Lower leg skin (tissue), 4 donors: ENCODE measurements at regions not wholly inside any gene's neighbourhood (a gene's known extent, or its start where the extent isn't known, plus 50 kb on each side); places are given as distances from the start of the nearest gene placed in this dataset.

ENCODE experiments used
- DNase-seq, 2 donors: peaks; one replicate each; pipeline ENCODE4 v3.0.0-alpha.2; 2019; ENCODE audit warnings: low spot score in 2 of 2
- H3K4me3 ChIP-seq: fragments of 200-600 bp; sonication (generic); 2 replicates; pipeline ENCODE4 v1.5.1; 2017; ENCODE audit warnings: mild to moderate bottlenecking, low read depth; ENCODE audit not compliant: poor library complexity, severe bottlenecking
- CTCF ChIP-seq, 3 donors: fragments of 450-650 bp; IDR thresholded peaks; one replicate each; pipeline ENCODE4 v1.5.1; 2016; ENCODE audit warnings: antibody characterized with exemption in 3 of 3, mild to moderate bottlenecking in 3 of 3, moderate library complexity in 2 of 3
- POLR2A ChIP-seq, 2 donors: fragments of 450-650 bp; IDR thresholded peaks; one replicate each; pipeline ENCODE4 v1.6.1; 2016 to 2017; ENCODE audit warnings: antibody characterized with exemption in 2 of 2, mild to moderate bottlenecking in 1 of 2, moderate library complexity in 1 of 2
- WGBS, 2 donors: methylation state at CpG; one replicate each; pipeline ENCODE4 v1.1.5; 2018; 5-methylcytosine and 5-hydroxymethylcytosine counted together
- intact Hi-C: fragments of 100-400 bp; cut with DNase I; formaldehyde crosslinking; loops from one replicate; pipeline ENCODE4 v1.15.0; 2023; ENCODE audit warnings: low total_unique reads

- no peak for DNase-seq
- intact Hi-C loops: no loop called here
- TF ChIP-seq POLR2A (IDR thresholded peaks at IDR 0.05) (no peak), CTCF (IDR thresholded peaks at IDR 0.05) (no peak)
- WGBS, 2 donors: 74 to 86% methylated on average over 1 of the region's 1 CpG
- no peak overlapping the region for H3K4me3 ChIP-seq
These were observed 464.9 kb upstream of the NWD2 start for GRCh38 chr4:36779601-36780000.

GRCh38 chr4:36785973-36786372 is 458.6 kb upstream of the NWD2 start:
- no peak overlapping the region for H3K4me3 ChIP-seq
- DNase-seq: no peak
- 53 to 63% methylated on average over 3 of the region's 3 CpGs for WGBS, 2 donors
- TF ChIP-seq POLR2A (IDR thresholded peaks at IDR 0.05) (no peak), CTCF (IDR thresholded peaks at IDR 0.05) (no peak)
- intact Hi-C loops: no loop called here

GRCh38 chr4:36786519-36786918 is 458.0 kb upstream of the NWD2 start:
- no peak overlapping the region for H3K4me3 ChIP-seq
- 71 to 77% methylated on average over 2 of the region's 2 CpGs for WGBS, 2 donors

GRCh38 chr4:36794716-36795115 is 449.8 kb upstream of the NWD2 start:
- no peak for DNase-seq
- intact Hi-C loops: no loop called here

More at GRCh38 chr4:36786519-36786918, 458.0 kb upstream of the NWD2 start:
- TF ChIP-seq CTCF (IDR thresholded peaks at IDR 0.05) (no peak), POLR2A (IDR thresholded peaks at IDR 0.05) (no peak)
- intact Hi-C loops: no loop called here
- no peak for DNase-seq

GRCh38 chr4:36812149-36812548 is 432.4 kb upstream of the NWD2 start:
- no peak overlapping the region for H3K4me3 ChIP-seq
- DNase-seq: no peak
- intact Hi-C loops: no loop called here
- TF ChIP-seq POLR2A (IDR thresholded peaks at IDR 0.05) (no peak), CTCF (IDR thresholded peaks at IDR 0.05) (no peak)

More at GRCh38 chr4:36794716-36795115, 449.8 kb upstream of the NWD2 start:
- no peak overlapping the region for H3K4me3 ChIP-seq
- WGBS, 2 donors: 55 to 63% methylated on average over 1 of the region's 1 CpG
- TF ChIP-seq POLR2A (IDR thresholded peaks at IDR 0.05) (no peak), CTCF (IDR thresholded peaks at IDR 0.05) (no peak)

- TF ChIP-seq CTCF (IDR thresholded peaks at IDR 0.05) (no peak), POLR2A (IDR thresholded peaks at IDR 0.05) (no peak)
These were observed 429.0 kb upstream of the NWD2 start for GRCh38 chr4:36815536-36815935.

More at GRCh38 chr4:36815536-36815935, 429.0 kb upstream of the NWD2 start:
- intact Hi-C loops: no loop called here
- no peak overlapping the region for H3K4me3 ChIP-seq
- no peak for DNase-seq
- 72 to 86% methylated on average over 4 of the region's 4 CpGs for WGBS, 2 donors
